GM19455 (cell line): ENCODE measurements at regions not wholly inside any gene's neighbourhood (a gene's known extent, or its start where the extent isn't known, plus 50 kb on each side); places are given as distances from the start of the nearest gene placed in this dataset.
"Not testable (repeated sequence)": the region's sequence is repeated elsewhere in the genome, so short reads cannot be mapped to it uniquely, and the experiment has no call there.

Source experiments
- ATAC-seq: cut with Tn5 transposase; IDR thresholded peaks from one replicate; pipeline ENCODE4 v1.9.1; 2021; ENCODE audit not compliant: unreplicated experiment

- not testable (repeated sequence) for ATAC-seq
Measured at GRCh38 chrY:18393633-18394032, 152.9 kb upstream of the HSFY1 start.

GRCh38 chrY:18420846-18421245 lies 125.7 kb upstream of the HSFY1 start:
- not testable (repeated sequence) for ATAC-seq

- peak; percentile 74 for ATAC-seq
Measured at GRCh38 chrY:18421457-18421856, 125.1 kb upstream of the HSFY1 start.

- ATAC-seq = peak; percentile 72
Measured at GRCh38 chrY:18423970-18424608, 122.4 kb upstream of the HSFY1 start.

- ATAC-seq = not testable (repeated sequence)
Measured at GRCh38 chrY:18433540-18433939, 113.0 kb upstream of the HSFY1 start.

- ATAC-seq = not testable (repeated sequence)
Measured at GRCh38 chrY:18445853-18446252, 100.7 kb upstream of the HSFY1 start.

- not testable (repeated sequence) for ATAC-seq
Measured at GRCh38 chrY:18452815-18453214, 93.7 kb upstream of the HSFY1 start.

DNA sequence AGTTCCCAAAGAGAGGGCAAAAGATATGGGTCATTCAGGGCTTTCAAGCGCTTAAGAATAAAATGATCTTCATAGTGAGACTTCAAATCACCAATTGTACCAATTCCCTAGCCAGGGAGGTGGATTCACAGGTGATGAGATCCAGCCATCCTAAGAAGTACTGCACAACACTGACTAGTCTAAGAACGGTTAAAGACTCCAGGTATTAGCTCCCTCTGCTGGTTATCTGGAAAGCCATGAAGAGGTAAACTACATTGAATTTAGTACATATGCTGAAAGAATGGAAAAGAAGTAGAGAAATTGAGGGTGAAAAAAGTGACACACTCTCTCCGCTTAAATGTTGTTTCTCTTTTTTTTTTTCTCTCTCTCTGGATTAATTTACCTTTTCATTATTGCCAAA lies 87.4 kb upstream of the HSFY1 start:
- not testable (repeated sequence) for ATAC-seq

GRCh38 chrY:18461211-18461911 lies 85.2 kb upstream of the HSFY1 start:
- not testable (repeated sequence) for ATAC-seq

DNA sequence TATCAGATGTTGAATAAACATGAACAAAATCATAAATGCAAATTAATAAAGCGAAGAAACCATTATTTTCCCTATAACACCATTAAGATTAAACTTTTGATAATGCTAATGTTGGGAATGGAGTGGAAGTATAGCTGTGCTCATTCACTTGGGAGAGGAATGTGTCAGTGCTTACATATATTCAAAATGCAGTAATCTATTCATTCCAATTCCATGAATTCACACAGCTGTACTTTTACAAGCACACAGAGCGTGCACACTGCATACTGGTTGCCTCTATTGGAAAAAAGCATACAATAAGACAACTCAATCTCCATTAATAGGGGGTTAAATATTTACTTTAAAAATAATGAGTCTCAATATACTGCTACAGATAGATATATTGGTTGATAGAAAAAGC lies 81.7 kb upstream of the HSFY1 start:
- ATAC-seq = not testable (repeated sequence)

- ATAC-seq = not testable (repeated sequence)
Measured at GRCh38 chrY:18466661-18467060, 79.9 kb upstream of the HSFY1 start.

GRCh38 chrY:18483354-18483753 lies 63.2 kb upstream of the HSFY1 start:
- ATAC-seq = not testable (repeated sequence)
